Vagina (tissue), 2 donors: ENCODE measurements at regions not wholly inside any gene's neighbourhood (a gene's known extent, or its start where the extent isn't known, plus 50 kb on each side); places are given as distances from the start of the nearest gene placed in this dataset.

Experiments used
- POLR2A ChIP-seq, 2 donors: fragments of 450-650 bp; IDR thresholded peaks; one replicate each; pipeline ENCODE4 v1.6.1; 2017; ENCODE audit warnings: antibody characterized with exemption in 2 of 2, mild to moderate bottlenecking in 2 of 2, moderate library complexity in 2 of 2
- TF ChIP-seq, protein P1 (sequence below), 3 experiments: fragments of 450-650 bp in 2 of 3; fragments of 200-600 bp in 1 of 3; sonication (generic) in 1 of 3; IDR thresholded peaks; one replicate each; pipeline ENCODE4 v1.5.1; 2017 to 2019; ENCODE audit warnings: antibody characterized with exemption in 3 of 3, mild to moderate bottlenecking in 2 of 3, moderate library complexity in 2 of 3

DNA sequence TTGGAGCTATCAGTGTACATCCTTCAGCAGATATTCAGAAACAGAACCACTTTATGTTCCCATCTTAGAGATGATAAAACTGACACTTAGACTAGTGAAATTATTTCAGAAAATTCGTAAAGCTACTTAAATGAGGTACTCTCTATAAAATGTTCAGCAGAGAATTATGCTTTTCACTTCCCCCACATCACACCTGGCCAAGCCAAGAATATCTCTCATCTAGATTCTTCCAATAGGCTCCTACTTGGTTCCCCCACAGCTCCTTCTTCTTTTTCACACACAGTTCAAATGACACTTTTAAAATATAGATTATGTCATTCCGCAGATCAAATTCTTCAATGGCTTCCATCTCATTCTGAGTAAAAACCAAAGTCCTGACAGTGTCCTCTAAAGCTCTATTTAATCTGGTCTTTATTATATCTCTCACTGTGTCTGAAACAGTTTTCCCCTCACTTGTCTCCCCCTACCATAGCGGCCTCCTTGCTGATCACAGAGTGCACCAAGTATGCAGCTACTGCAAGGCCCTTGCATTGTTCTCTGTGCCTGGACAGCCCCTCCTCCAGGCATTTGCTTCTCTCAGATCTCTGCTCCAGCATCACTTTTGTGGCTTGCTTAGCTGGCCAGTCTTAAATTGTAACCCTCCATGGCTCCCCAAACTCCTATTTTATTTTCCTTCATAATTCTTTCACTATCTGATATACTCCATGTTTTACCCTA lies 736.8 kb upstream of the USP15 start:
- TF ChIP-seq POLR2A (IDR thresholded peaks at IDR 0.05) = no peak
- TF ChIP-seq, protein P1, sequence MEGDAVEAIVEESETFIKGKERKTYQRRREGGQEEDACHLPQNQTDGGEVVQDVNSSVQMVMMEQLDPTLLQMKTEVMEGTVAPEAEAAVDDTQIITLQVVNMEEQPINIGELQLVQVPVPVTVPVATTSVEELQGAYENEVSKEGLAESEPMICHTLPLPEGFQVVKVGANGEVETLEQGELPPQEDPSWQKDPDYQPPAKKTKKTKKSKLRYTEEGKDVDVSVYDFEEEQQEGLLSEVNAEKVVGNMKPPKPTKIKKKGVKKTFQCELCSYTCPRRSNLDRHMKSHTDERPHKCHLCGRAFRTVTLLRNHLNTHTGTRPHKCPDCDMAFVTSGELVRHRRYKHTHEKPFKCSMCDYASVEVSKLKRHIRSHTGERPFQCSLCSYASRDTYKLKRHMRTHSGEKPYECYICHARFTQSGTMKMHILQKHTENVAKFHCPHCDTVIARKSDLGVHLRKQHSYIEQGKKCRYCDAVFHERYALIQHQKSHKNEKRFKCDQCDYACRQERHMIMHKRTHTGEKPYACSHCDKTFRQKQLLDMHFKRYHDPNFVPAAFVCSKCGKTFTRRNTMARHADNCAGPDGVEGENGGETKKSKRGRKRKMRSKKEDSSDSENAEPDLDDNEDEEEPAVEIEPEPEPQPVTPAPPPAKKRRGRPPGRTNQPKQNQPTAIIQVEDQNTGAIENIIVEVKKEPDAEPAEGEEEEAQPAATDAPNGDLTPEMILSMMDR (IDR thresholded peaks at IDR 0.05) = no peak
